A549 (cell line): ENCODE measurements at regions not wholly inside any gene's neighbourhood (a gene's known extent, or its start where the extent isn't known, plus 50 kb on each side); places are given as distances from the start of the nearest gene placed in this dataset.

ENCODE experiments used
- ATAC-seq, 2 experiments: fragments of 200-7000 bp in 1 of 2; fragments of >200 bp in 1 of 2; cut with Nextera tagmentation in 1 of 2; cut with Tn5 transposase in 1 of 2; 3 replicates each; pipeline versions ENCODE4 v1.8.0 to v1.9.1; 2018 to 2020; ENCODE audit warnings: mild to moderate bottlenecking in 1 of 2, moderate library complexity in 1 of 2
- CTCF ChIA-PET: fragments of 300-600 bp; sonication (Branson Sonifier 250); formaldehyde crosslinking; extraction: SDS; loops from one replicate; lab custom pipeline; 2021; ENCODE audit warnings: antibody characterized with exemption, inconsistent platforms; lab: Yijun Ruan, JAX
- POLR2A ChIA-PET: fragments of 350-600 bp; formaldehyde crosslinking; extraction: SDS; loops from one replicate; lab custom pipeline; 2021; ENCODE audit warnings: antibody characterized with exemption, inconsistent platforms; lab: Yijun Ruan, JAX
- DNase-seq, 2 experiments: peaks; one replicate each; pipeline versions ENCODE4 v3.0.0 to v3.0.0-alpha.2; 2011 to 2016; ENCODE audit warnings: low read depth in 1 of 2, low spot score in 1 of 2
- FAIRE-seq: peaks from 2 replicates; lab custom pipeline; 2011; peaks lifted over from hg19 to GRCh38; lab: Jason Lieb, UNC
- H3K27ac ChIP-seq, 2 experiments: fragments of >200 bp; sonication (Bioruptor Twin); formaldehyde crosslinking; 3 replicates each; pipeline ENCODE4 v1.5.1; 2016 to 2017
- H3K4me1 ChIP-seq: fragments of >200 bp; sonication (Bioruptor Twin); formaldehyde crosslinking; 3 replicates; pipeline ENCODE4 v1.6.1; 2016
- H3K4me2 ChIP-seq: fragments of >200 bp; sonication (Bioruptor Twin); formaldehyde crosslinking; 3 replicates; pipeline ENCODE4 v1.6.1; 2016
- H3K4me3 ChIP-seq: fragments of >200 bp; sonication (Bioruptor Twin); formaldehyde crosslinking; 3 replicates; pipeline ENCODE4 v1.5.1; 2016
- H3K9me3 ChIP-seq: fragments of >200 bp; sonication (Bioruptor Twin); formaldehyde crosslinking; 3 replicates; pipeline ENCODE4 v1.6.1; 2016
- BCL3 ChIP-seq: fragments of >200 bp; sonication (Bioruptor Twin); formaldehyde crosslinking; IDR thresholded peaks from 3 replicates; pipeline ENCODE4 v1.6.1; 2016
- CBX2 ChIP-seq: fragments of 200-600 bp; sonication (generic); IDR thresholded peaks from 2 replicates; pipeline ENCODE4 v1.6.1; 2016; ENCODE audit warnings: low read depth, mild to moderate bottlenecking, borderline replicate concordance
- CBX8 ChIP-seq: fragments of 200-600 bp; sonication (generic); IDR thresholded peaks from 2 replicates; pipeline ENCODE4 v1.6.1; 2016
- CEBPB ChIP-seq, 2 experiments: fragments of >200 bp in 1 of 2; sonication (Bioruptor Twin) in 1 of 2; formaldehyde crosslinking in 1 of 2; IDR thresholded peaks; 2 replicates each; pipeline ENCODE4 v1.6.1; 2012 to 2016
- CHD2 ChIP-seq: fragments of 150-350 bp; IDR thresholded peaks from 2 replicates; pipeline ENCODE4 v1.6.1; 2014; ENCODE audit warnings: low read length; ENCODE audit not compliant: partially characterized antibody
- E2F6 ChIP-seq: IDR thresholded peaks from 2 replicates; pipeline ENCODE4 v1.6.1; 2012; ENCODE audit warnings: low read depth, borderline replicate concordance
- EHMT2 ChIP-seq: fragments of 200-600 bp; sonication (generic); IDR thresholded peaks from 2 replicates; pipeline ENCODE4 v1.6.1; 2016; ENCODE audit warnings: antibody characterized with exemption, low read depth, mild to moderate bottlenecking, moderate library complexity
- FOSB ChIP-seq: fragments of 250-450 bp; sonication (Bioruptor Pico); IDR thresholded peaks from 2 replicates; pipeline ENCODE4 v1.5.0; 2020; ENCODE audit warnings: mild to moderate bottlenecking, moderate library complexity
- FOSL2 ChIP-seq, 2 experiments: fragments of 450-650 bp in 1 of 2; fragments of >200 bp in 1 of 2; sonication (Bioruptor Twin) in 1 of 2; formaldehyde crosslinking; IDR thresholded peaks; 2 replicates each; pipeline versions ENCODE4 v1.5.0 to v1.6.1; 2016 to 2020; ENCODE audit warnings: mild to moderate bottlenecking in 1 of 2, moderate library complexity in 1 of 2
- HES2 ChIP-seq: fragments of >200 bp; sonication (Bioruptor Twin); formaldehyde crosslinking; IDR thresholded peaks from 2 replicates; pipeline ENCODE4 v1.6.1; 2016
- HMGXB4 ChIP-seq: fragments of 250-450 bp; sonication (Bioruptor Pico); IDR thresholded peaks from 2 replicates; pipeline ENCODE4 v1.5.0; 2021; ENCODE audit warnings: mild to moderate bottlenecking, moderate library complexity, borderline replicate concordance
- JUN ChIP-seq, 2 experiments: fragments of >200 bp; sonication (Bioruptor Twin); formaldehyde crosslinking; IDR thresholded peaks; 2 replicates in 1 of 2; 3 replicates in 1 of 2; pipeline ENCODE4 v1.6.1; 2016 to 2017
- JUNB ChIP-seq: fragments of >200 bp; sonication (Bioruptor Twin); formaldehyde crosslinking; IDR thresholded peaks from 2 replicates; pipeline ENCODE4 v1.6.1; 2016
- KDM1A ChIP-seq: fragments of 200-600 bp; sonication (generic); IDR thresholded peaks from 2 replicates; pipeline ENCODE4 v1.6.1; 2016; ENCODE audit warnings: low read depth, mild to moderate bottlenecking
- KDM5A ChIP-seq: fragments of 200-600 bp; sonication (generic); IDR thresholded peaks from 2 replicates; pipeline ENCODE4 v1.6.1; 2016; ENCODE audit warnings: antibody characterized with exemption, mild to moderate bottlenecking
- PHF8 ChIP-seq: fragments of 200-600 bp; sonication (generic); IDR thresholded peaks from 2 replicates; pipeline ENCODE4 v1.6.1; 2016; ENCODE audit warnings: low read depth, mild to moderate bottlenecking, antibody characterized with exemption, moderate library complexity, borderline replicate concordance
- POLR2A ChIP-seq: IDR thresholded peaks from 2 replicates; pipeline ENCODE4 v1.6.1; 2012; ENCODE audit warnings: mild to moderate bottlenecking, low read length
- POLR2AphosphoS2 ChIP-seq: conservative IDR thresholded peaks from 2 replicates; pipeline ENCODE4 v1.6.1; 2012; ENCODE audit warnings: low read length, improper control_type of control experiment, inconsistent platforms
- RARB ChIP-seq: fragments of 250-450 bp; sonication (Bioruptor Pico); IDR thresholded peaks from 2 replicates; pipeline ENCODE4 v1.8.0; 2021; ENCODE audit warnings: mild to moderate bottlenecking, moderate library complexity
- RFX5 ChIP-seq: fragments of 450-650 bp; IDR thresholded peaks from 2 replicates; pipeline ENCODE4 v1.7.1; 2014; ENCODE audit warnings: antibody characterized with exemption, mild to moderate bottlenecking, moderate library complexity
- RNF2 ChIP-seq: fragments of 200-600 bp; sonication (generic); IDR thresholded peaks from 2 replicates; pipeline ENCODE4 v1.6.1; 2016; ENCODE audit warnings: low read depth, mild to moderate bottlenecking, antibody characterized with exemption, moderate library complexity, borderline replicate concordance
- SMC3 ChIP-seq: fragments of >200 bp; sonication (Bioruptor Twin); formaldehyde crosslinking; IDR thresholded peaks from 3 replicates; pipeline ENCODE4 v1.6.1; 2018; ENCODE audit warnings: inconsistent platforms
- ZFP36 ChIP-seq: fragments of 450-650 bp; IDR thresholded peaks from 2 replicates; pipeline ENCODE4 v1.6.1; 2014; ENCODE audit warnings: borderline replicate concordance; ENCODE audit not compliant: partially characterized antibody
- WGBS: methylation state at CpG from one replicate; pipeline ENCODE4 v1.1.6; 2017; ENCODE audit errors: missing lambda C conversion rate; 5-methylcytosine and 5-hydroxymethylcytosine counted together

GRCh38 chrY:8590641-8591040 lies 746.6 kb upstream of the TSPY4 start:
- ATAC-seq (no peak), FAIRE-seq (no peak), DNase-seq (no peak)
- WGBS, result 0% methylated on average over 1 of the region's 2 CpGs
- no peaks in the 10 kb centered on the region for H3K4me1 ChIP-seq
- ChIA-PET POLR2A (no interaction called here), CTCF (no interaction called here)
- no peak for TF ChIP-seq EHMT2
- TF ChIP-seq CBX2, result no peak
- no peak for TF ChIP-seq PHF8
- TF ChIP-seq HES2, result no peak
- TF ChIP-seq E2F6, result no peak
- TF ChIP-seq FOSL2 (IDR thresholded peaks at IDR 0.05), result no peak
- no peak for TF ChIP-seq FOSL2 (CRISPR knock-in tag; IDR thresholded peaks at IDR 0.05)
- no peak for TF ChIP-seq JUNB
- no peak for TF ChIP-seq JUN (IDR thresholded peaks at IDR 0.05)
- TF ChIP-seq HMGXB4 (CRISPR knock-in tag), result no peak
- no peak for TF ChIP-seq BCL3
- TF ChIP-seq RARB, result no peak
- TF ChIP-seq CEBPB (IDR thresholded peaks at IDR 0.05), result no peak
- H3K27ac ChIP-seq, result no peak overlapping the region
- H3K4me3 ChIP-seq, result no peak overlapping the region
- H3K9me3 ChIP-seq, result no peaks in the 10 kb centered on the region
- no peak overlapping the region for H3K4me2 ChIP-seq

GRCh38 chrY:8591821-8592516 lies 745.3 kb upstream of the TSPY4 start:
- WGBS, result 0% methylated on average over 3 of the region's 3 CpGs
- no peaks in the 10 kb centered on the region for H3K4me1 ChIP-seq
- H3K27ac ChIP-seq, result no peak overlapping the region
- H3K4me3 ChIP-seq, result no peak overlapping the region
- POLR2A ChIA-PET, result no interaction called here
- no peak for DNase-seq
- CTCF ChIA-PET, result no interaction called here
- H3K9me3 ChIP-seq, result no peaks in the 10 kb centered on the region
- no peak for ATAC-seq
- no peak overlapping the region for H3K4me2 ChIP-seq
- no peak for FAIRE-seq
- TF ChIP-seq POLR2A (no peak), HES2 (no peak), KDM1A (no peak), POLR2AphosphoS2 (no peak), KDM5A (no peak), FOSL2 (IDR thresholded peaks at IDR 0.05) (no peak), FOSL2 (CRISPR knock-in tag; IDR thresholded peaks at IDR 0.05) (no peak), CHD2 (no peak), RFX5 (no peak), RNF2 (no peak), ZFP36 (no peak), JUN (IDR thresholded peaks at IDR 0.05) (no peak), SMC3 (no peak), CBX8 (no peak), FOSB (CRISPR knock-in tag) (no peak)
